GM23338 (cell line): ENCODE measurements at regions not wholly inside any gene's neighbourhood (a gene's known extent, or its start where the extent isn't known, plus 50 kb on each side); places are given as distances from the start of the nearest gene placed in this dataset.

Experiments used
- CREB1 ChIP-seq: fragments of 250-450 bp; sonication (Bioruptor Pico); IDR thresholded peaks from 2 replicates; pipeline ENCODE4 v1.5.0; 2020; ENCODE audit warnings: low read depth, mild to moderate bottlenecking, moderate library complexity
- CTCF ChIP-seq, 2 experiments: fragments of 200-600 bp in 1 of 2; sonication (generic) in 1 of 2; conservative IDR thresholded peaks; 2 replicates each; pipeline versions ENCODE4 v1.5.1 to v1.6.1; 2016 to 2017; ENCODE audit warnings: antibody characterized with exemption in 2 of 2, low read depth in 2 of 2, mild to moderate bottlenecking in 2 of 2, moderate library complexity in 1 of 2
- ETS1 ChIP-seq: IDR thresholded peaks from 2 replicates; pipeline ENCODE4 v1.6.1; 2016; ENCODE audit warnings: antibody characterized with exemption
- EZH2 ChIP-seq: fragments of 200-600 bp; sonication (generic); IDR thresholded peaks from one replicate; pipeline ENCODE4 v1.8.0; 2017; ENCODE audit warnings: antibody characterized with exemption, mild to moderate bottlenecking, low read depth; ENCODE audit not compliant: unreplicated experiment
- NANOG ChIP-seq: IDR thresholded peaks from 2 replicates; pipeline ENCODE4 v1.6.1; 2016; ENCODE audit warnings: antibody characterized with exemption, borderline replicate concordance
- POLR2AphosphoS5 ChIP-seq: IDR thresholded peaks from 2 replicates; pipeline ENCODE4 v1.6.1; 2016; ENCODE audit warnings: antibody characterized with exemption, low read depth
- ZNF331 ChIP-seq: fragments of 250-450 bp; sonication (Bioruptor Pico); IDR thresholded peaks from 2 replicates; pipeline ENCODE4 v1.5.0; 2020; ENCODE audit warnings: low read depth, mild to moderate bottlenecking, moderate library complexity
- ZNF462 ChIP-seq: fragments of 250-450 bp; sonication (Bioruptor Pico); IDR thresholded peaks from 2 replicates; pipeline ENCODE4 v1.5.0; 2020; ENCODE audit warnings: mild to moderate bottlenecking, moderate library complexity

GRCh38 chr9:86665416-86665815, 281.9 kb downstream of the GAS1 start (continued):
- no peak for TF ChIP-seq ZNF462 (CRISPR knock-in tag)
- no peak for TF ChIP-seq CREB1 (CRISPR knock-in tag)
- TF ChIP-seq EZH2, result no peak
- no peak for TF ChIP-seq ETS1
- no peak for TF ChIP-seq NANOG
- no peak for TF ChIP-seq POLR2AphosphoS5
- no peak for TF ChIP-seq ZNF331 (CRISPR knock-in tag)
- TF ChIP-seq CTCF (conservative IDR thresholded peaks at IDR 0.05; ENCODE audit: low read depth in 2 of 2), result no peak
